ENCODE measurements at regions not wholly inside any gene's neighbourhood (a gene's known extent, or its start where the extent isn't known, plus 50 kb on each side); places are given as distances from the start of the nearest gene placed in this dataset.

- TF ChIP-seq, protein P1, sequence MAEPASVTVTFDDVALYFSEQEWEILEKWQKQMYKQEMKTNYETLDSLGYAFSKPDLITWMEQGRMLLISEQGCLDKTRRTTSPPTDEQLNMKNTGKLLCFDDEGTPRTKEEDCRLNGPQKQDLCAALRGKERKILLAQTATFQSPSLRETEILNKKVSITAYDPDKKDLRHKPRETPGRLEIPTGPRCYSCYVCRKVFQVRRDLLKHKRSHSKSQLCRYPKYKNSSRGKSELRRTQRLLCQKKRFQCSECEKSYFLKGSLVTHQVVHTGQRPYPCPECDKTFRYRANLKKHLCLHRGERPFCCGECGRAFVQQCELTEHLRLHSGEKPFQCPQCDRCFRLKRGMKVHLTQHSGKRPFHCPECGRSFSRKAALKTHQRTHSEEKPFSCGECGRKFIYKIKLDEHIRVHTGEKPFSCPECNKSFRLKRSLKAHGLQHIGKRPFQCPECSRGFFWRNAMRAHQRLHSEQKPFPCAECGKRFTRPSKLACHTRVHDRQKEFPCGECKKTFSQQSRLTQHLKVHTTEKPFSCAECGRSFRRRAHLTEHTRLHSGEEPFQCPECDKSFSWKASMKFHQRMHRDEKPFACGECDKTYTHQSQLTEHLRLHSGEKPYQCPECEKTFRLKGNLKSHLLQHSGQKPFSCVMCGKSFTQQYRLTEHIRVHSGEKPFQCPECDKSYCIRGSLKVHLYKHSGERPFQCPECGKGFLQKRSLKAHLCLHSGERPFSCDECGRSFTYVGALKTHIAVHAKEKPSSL (CRISPR knock-in tag; conservative IDR thresholded peaks at IDR 0.05): no peak
- TF ChIP-seq GTF2I (CRISPR knock-in tag; conservative IDR thresholded peaks at IDR 0.05) (0 out of 2 replicates have a peak, but pooled peaks have one; percentile 29), ZBTB21 (CRISPR knock-in tag; IDR thresholded peaks at IDR 0.05; ENCODE audit: borderline replicate concordance) (0 out of 2 replicates have a peak, but pooled peaks have one; percentile 9), ELF4 (CRISPR knock-in tag; IDR thresholded peaks at IDR 0.05; ENCODE audit: low read depth) (no peak), JAZF1 (CRISPR knock-in tag; IDR thresholded peaks at IDR 0.05) (no peak), TCF7 (CRISPR knock-in tag; IDR thresholded peaks at IDR 0.05; ENCODE audit: low read depth) (no peak), USF1 (CRISPR knock-in tag; IDR thresholded peaks at IDR 0.05) (no peak), ZNF121 (CRISPR knock-in tag; IDR thresholded peaks at IDR 0.05) (no peak), JUN (CRISPR knock-in tag; IDR thresholded peaks at IDR 0.05) (no peak)
These were observed 57.0 kb downstream of the NCOR2 start (continued) for GRCh38 chr12:124510301-124510970.

DNA sequence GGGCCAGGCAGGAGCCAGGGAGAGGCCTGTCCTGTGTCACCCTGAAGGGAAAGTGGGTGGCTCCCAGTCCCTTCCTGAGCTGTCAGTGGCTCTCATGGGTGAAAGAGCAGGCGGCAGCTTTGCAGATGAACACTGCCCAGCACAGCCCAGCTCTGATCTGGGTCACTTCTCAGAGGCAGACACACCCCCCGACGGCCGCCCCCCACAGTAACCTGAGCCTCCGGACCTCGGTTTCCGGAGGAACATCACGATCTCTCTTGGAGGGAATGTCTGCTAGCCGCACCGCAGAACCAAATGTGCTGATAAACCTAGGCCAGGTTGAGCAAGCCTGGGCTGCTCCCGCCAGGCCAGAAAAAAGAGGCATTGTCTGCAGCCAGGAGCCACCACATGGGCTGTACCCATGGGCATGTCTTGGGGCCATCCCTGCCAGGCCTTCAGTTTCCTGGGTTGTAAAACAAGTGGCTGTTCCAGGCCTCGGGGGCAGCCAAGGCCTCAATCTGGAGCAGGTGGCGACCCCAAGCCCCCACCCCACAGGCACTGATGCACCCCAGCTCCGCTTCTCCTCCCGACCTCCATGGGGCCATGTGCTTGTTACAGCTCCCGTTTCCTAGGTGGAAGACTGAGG, 57.6 kb downstream of the NCOR2 start:
- Mint-ChIP-seq H3K4me3 (no peak overlapping the region), H3K4me1 (peaks cover 83% of the 10 kb centered on the region), H3K36me3 (peaks cover 4% of the 10 kb centered on the region), H3K27ac (peak overlapping the region; percentile 98), H3K27me3 (ENCODE audit: low read depth) (no peaks in the 10 kb centered on the region), H3K9me3 (no peaks in the 10 kb centered on the region)
- POLR2A ChIA-PET: interaction anchor here (0.6 kb wide), 1 partner anchor 9 kb away, joined by 3 read pairs; no protein-coding TSS in a partner anchor
- CTCF ChIA-PET: interaction anchor here (1.1 to 1.6 kb wide), 5 partner anchors 10 to 146 kb away, joined by 3 to 5 read pairs (median 4); no protein-coding TSS in a partner anchor
- ATAC-seq: peak; percentile 2; the same call in 1 of the 2 replicates
- peak; percentile 54 for DNase-seq (ENCODE audit: low spot score)
- TF ChIP-seq ZBTB21 (CRISPR knock-in tag; IDR thresholded peaks at IDR 0.05; ENCODE audit: borderline replicate concordance) (0 out of 2 replicates have a peak, but pooled peaks have one; percentile 3), NFE2L1 (CRISPR knock-in tag; IDR thresholded peaks at IDR 0.05) (0 out of 2 replicates have a peak, but pooled peaks have one; percentile 15), PRRX2 (CRISPR knock-in tag; IDR thresholded peaks at IDR 0.05) (no peak), ZNF671 (CRISPR knock-in tag; IDR thresholded peaks at IDR 0.05) (no peak), EMX1 (CRISPR knock-in tag; IDR thresholded peaks at IDR 0.05) (no peak)
- TF ChIP-seq, protein P2, sequence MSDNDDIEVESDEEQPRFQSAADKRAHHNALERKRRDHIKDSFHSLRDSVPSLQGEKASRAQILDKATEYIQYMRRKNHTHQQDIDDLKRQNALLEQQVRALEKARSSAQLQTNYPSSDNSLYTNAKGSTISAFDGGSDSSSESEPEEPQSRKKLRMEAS (CRISPR knock-in tag; IDR thresholded peaks at IDR 0.05): no peak

GRCh38 chr12:124509300-124509675, 58.1 kb downstream of the NCOR2 start:
- Mint-ChIP-seq H3K36me3 (peaks cover 4% of the 10 kb centered on the region), H3K27me3 (ENCODE audit: low read depth) (no peaks in the 10 kb centered on the region), H3K9me3 (no peaks in the 10 kb centered on the region), H3K4me3 (no peak overlapping the region), H3K27ac (peak overlapping the region; percentile 91), H3K4me1 (peaks cover 88% of the 10 kb centered on the region)
- no peak for DNase-seq (ENCODE audit: low spot score)
- CTCF ChIA-PET: interaction anchor here (1.1 to 1.6 kb wide), 5 partner anchors 10 to 146 kb away, joined by 3 to 5 read pairs (median 4); no protein-coding TSS in a partner anchor
- ATAC-seq: no peak
- POLR2A ChIA-PET: interaction anchor here (0.6 kb wide), 1 partner anchor 9 kb away, joined by 3 read pairs; no protein-coding TSS in a partner anchor
- TF ChIP-seq, protein P3, sequence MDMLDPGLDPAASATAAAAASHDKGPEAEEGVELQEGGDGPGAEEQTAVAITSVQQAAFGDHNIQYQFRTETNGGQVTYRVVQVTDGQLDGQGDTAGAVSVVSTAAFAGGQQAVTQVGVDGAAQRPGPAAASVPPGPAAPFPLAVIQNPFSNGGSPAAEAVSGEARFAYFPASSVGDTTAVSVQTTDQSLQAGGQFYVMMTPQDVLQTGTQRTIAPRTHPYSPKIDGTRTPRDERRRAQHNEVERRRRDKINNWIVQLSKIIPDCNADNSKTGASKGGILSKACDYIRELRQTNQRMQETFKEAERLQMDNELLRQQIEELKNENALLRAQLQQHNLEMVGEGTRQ (CRISPR knock-in tag; IDR thresholded peaks at IDR 0.05): no peak
- TF ChIP-seq, protein P4, sequence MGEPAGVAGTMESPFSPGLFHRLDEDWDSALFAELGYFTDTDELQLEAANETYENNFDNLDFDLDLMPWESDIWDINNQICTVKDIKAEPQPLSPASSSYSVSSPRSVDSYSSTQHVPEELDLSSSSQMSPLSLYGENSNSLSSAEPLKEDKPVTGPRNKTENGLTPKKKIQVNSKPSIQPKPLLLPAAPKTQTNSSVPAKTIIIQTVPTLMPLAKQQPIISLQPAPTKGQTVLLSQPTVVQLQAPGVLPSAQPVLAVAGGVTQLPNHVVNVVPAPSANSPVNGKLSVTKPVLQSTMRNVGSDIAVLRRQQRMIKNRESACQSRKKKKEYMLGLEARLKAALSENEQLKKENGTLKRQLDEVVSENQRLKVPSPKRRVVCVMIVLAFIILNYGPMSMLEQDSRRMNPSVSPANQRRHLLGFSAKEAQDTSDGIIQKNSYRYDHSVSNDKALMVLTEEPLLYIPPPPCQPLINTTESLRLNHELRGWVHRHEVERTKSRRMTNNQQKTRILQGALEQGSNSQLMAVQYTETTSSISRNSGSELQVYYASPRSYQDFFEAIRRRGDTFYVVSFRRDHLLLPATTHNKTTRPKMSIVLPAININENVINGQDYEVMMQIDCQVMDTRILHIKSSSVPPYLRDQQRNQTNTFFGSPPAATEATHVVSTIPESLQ (CRISPR knock-in tag; IDR thresholded peaks at IDR 0.05): no peak
- TF ChIP-seq, protein P5, sequence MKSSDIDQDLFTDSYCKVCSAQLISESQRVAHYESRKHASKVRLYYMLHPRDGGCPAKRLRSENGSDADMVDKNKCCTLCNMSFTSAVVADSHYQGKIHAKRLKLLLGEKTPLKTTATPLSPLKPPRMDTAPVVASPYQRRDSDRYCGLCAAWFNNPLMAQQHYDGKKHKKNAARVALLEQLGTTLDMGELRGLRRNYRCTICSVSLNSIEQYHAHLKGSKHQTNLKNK (CRISPR knock-in tag; IDR thresholded peaks at IDR 0.05): no peak
- TF ChIP-seq GRHL2 (CRISPR knock-in tag; IDR thresholded peaks at IDR 0.05; ENCODE audit: insufficient replicate concordance, severe bottlenecking): no peak
- TF ChIP-seq ZNF416 (CRISPR knock-in tag; IDR thresholded peaks at IDR 0.05): no peak
- TF ChIP-seq IRF2 (CRISPR knock-in tag; IDR thresholded peaks at IDR 0.05; ENCODE audit: borderline replicate concordance, low read depth): no peak
- TF ChIP-seq HMGA2 (CRISPR knock-in tag; IDR thresholded peaks at IDR 0.05): no peak
- TF ChIP-seq STAT6 (CRISPR knock-in tag; conservative IDR thresholded peaks at IDR 0.05; ENCODE audit: low read depth): no peak
- TF ChIP-seq ZNF232 (CRISPR knock-in tag; IDR thresholded peaks at IDR 0.05): no peak

Measured in WTC11 (cell line).